ENCODE measurements at regions not wholly inside any gene's neighbourhood (a gene's known extent, or its start where the extent isn't known, plus 50 kb on each side); places are given as distances from the start of the nearest gene placed in this dataset.

DNA sequence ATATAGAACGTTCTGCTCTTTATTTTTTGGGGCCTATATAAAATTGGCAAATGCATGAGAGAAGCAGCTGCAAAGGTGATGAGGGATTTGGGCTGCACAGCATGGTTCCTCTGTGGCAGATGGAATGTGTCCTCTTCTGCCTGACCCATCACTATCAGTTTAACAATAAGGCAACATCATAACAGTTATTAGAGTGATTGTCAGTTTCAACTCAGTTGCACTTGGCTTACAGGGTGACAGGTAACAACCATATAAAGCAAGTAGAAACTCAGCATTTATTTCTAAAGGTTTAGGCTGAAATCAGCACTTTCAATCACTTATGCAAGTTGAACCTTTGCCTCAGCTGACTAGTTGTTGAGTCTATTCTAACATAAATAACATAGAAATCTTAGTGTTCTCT, 935.4 kb upstream of the CHORDC1 start:
- Histone ChIP-seq H3K9me3 (ENCODE audit: control insufficient read depth, insufficient read depth, low read length) (no peaks in the 10 kb centered on the region), H3K36me3 (ENCODE audit: control insufficient read depth, insufficient read depth, low read length) (no peaks in the 10 kb centered on the region), H3K27me3 (ENCODE audit: control insufficient read depth, insufficient read depth, low read length) (no peaks in the 10 kb centered on the region), H3K4me3 (ENCODE audit: low read length) (no peak overlapping the region), H3K27ac (ENCODE audit: low read length) (no peak overlapping the region), H3K4me1 (ENCODE audit: control insufficient read depth, insufficient read depth, low read length) (no peaks in the 10 kb centered on the region)
- Mint-ChIP-seq H3K9me3 (peaks cover 7 to 11% of the 10 kb centered on the region in 2 donors), H3K27me3 (ENCODE audit: low read depth in 2 of 2) (no peaks in the 10 kb centered on the region), H3K4me1 (no peaks in the 10 kb centered on the region), H3K36me3 (no peaks in the 10 kb centered on the region), H3K27ac (no peak overlapping the region), H3K4me3 (no peak overlapping the region)
- intact Hi-C loops (cut with micrococcal nuclease): no loop called here
- WGBS (ENCODE audit: insufficient coverage): 71% methylated on average over 1 of the region's 1 CpG
- ATAC-seq: no peak
- TF ChIP-seq CTCF (IDR thresholded peaks at IDR 0.05): no peak
- DNase-seq: no peak

DNA sequence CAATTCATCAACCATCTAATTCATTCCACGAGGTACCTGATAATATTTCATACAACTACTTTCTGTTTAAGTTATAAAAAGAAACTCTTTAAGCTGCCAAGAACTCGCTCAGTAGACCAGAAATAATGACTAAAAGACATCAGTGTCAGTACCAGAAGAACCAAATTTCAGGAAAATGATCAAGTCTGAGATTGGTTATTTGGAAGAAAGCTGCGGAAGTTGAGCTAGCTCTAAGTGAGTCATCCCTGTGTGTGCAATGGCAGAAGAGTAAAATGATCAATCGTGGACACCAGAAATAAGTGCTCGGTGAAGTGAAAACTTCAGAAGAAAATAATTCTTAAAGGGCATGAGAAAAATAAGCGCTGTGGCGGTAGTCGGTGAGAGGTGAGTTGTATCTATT, 933.2 kb upstream of the CHORDC1 start:
- H3K36me3 ChIP-seq (ENCODE audit: control insufficient read depth, insufficient read depth, low read length): no peaks in the 10 kb centered on the region
- Mint-ChIP-seq H3K27ac (no peak overlapping the region), H3K4me1 (no peaks in the 10 kb centered on the region), H3K36me3 (no peaks in the 10 kb centered on the region), H3K27me3 (ENCODE audit: low read depth in 2 of 2) (no peaks in the 10 kb centered on the region), H3K4me3 (no peak overlapping the region), H3K9me3 (peaks cover 16 to 18% of the 10 kb centered on the region in 2 donors)
- DNase-seq (no peak), ATAC-seq (no peak)
- intact Hi-C loops (cut with micrococcal nuclease): no loop called here
- TF ChIP-seq CTCF (IDR thresholded peaks at IDR 0.05): no peak
- 77% methylated on average over 5 of the region's 8 CpGs for WGBS (ENCODE audit: insufficient coverage)
- no peak overlapping the region for H3K4me3 ChIP-seq (ENCODE audit: low read length)
- no peak overlapping the region for H3K27ac ChIP-seq (ENCODE audit: low read length)
- no peaks in the 10 kb centered on the region for H3K4me1 ChIP-seq (ENCODE audit: control insufficient read depth, insufficient read depth, low read length)
- no peaks in the 10 kb centered on the region for H3K27me3 ChIP-seq (ENCODE audit: control insufficient read depth, insufficient read depth, low read length)
- H3K9me3 ChIP-seq (ENCODE audit: control insufficient read depth, insufficient read depth, low read length): peaks cover 3% of the 10 kb centered on the region

DNA sequence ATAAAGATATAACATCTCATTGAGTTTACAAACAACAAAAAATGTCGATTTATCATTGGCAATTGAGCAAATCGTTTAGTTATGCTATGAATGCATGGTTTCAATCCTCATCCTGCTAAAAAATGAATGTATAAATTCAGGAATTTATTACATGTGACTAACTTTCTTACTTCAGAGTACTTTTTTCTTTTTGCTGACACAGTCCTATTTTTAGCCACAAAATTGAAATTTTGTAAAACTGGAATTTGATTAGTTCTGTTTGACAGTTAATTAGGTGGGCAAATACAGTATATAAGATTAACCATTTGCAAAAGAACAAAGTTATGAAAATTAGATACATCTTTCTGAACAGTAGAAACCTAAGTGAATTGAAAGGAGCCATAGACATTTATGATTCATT, 925.0 kb upstream of the CHORDC1 start:
- no peaks in the 10 kb centered on the region for H3K27me3 Mint-ChIP-seq (ENCODE audit: low read depth in 2 of 2)
- no peaks in the 10 kb centered on the region for H3K4me1 ChIP-seq (ENCODE audit: control insufficient read depth, insufficient read depth, low read length)
- H3K9me3 Mint-ChIP-seq: peaks cover 21 to 35% of the 10 kb centered on the region in 2 donors
- no CpG with 5 or more reads among the region's 2 CpGs for WGBS (ENCODE audit: insufficient coverage)
- no peak overlapping the region for H3K4me3 Mint-ChIP-seq
- intact Hi-C loops (cut with micrococcal nuclease): no loop called here
- no peak overlapping the region for H3K4me3 ChIP-seq (ENCODE audit: low read length)
- H3K9me3 ChIP-seq (ENCODE audit: control insufficient read depth, insufficient read depth, low read length): peaks cover 3% of the 10 kb centered on the region
- H3K36me3 Mint-ChIP-seq: no peaks in the 10 kb centered on the region
- no peak overlapping the region for H3K27ac ChIP-seq (ENCODE audit: low read length)
- DNase-seq: no peak
- no peak for ATAC-seq
- TF ChIP-seq CTCF (IDR thresholded peaks at IDR 0.05): no peak
- no peaks in the 10 kb centered on the region for H3K36me3 ChIP-seq (ENCODE audit: control insufficient read depth, insufficient read depth, low read length)
- H3K27ac Mint-ChIP-seq: no peak overlapping the region
- H3K4me1 Mint-ChIP-seq: no peaks in the 10 kb centered on the region
- H3K27me3 ChIP-seq (ENCODE audit: control insufficient read depth, insufficient read depth, low read length): no peaks in the 10 kb centered on the region

GRCh38 chr11:91141655-91142054, 918.8 kb upstream of the CHORDC1 start:
- no peak overlapping the region for H3K27ac ChIP-seq (ENCODE audit: low read length)
- no peak overlapping the region for H3K4me3 ChIP-seq (ENCODE audit: low read length)
- Mint-ChIP-seq H3K9me3 (peaks cover 16 to 26% of the 10 kb centered on the region in 2 donors), H3K4me1 (no peaks in the 10 kb centered on the region), H3K4me3 (no peak overlapping the region), H3K27ac (no peak overlapping the region), H3K27me3 (ENCODE audit: low read depth in 2 of 2) (no peaks in the 10 kb centered on the region), H3K36me3 (no peaks in the 10 kb centered on the region)
- DNase-seq (no peak), ATAC-seq (no peak)
- no peak for TF ChIP-seq CTCF (IDR thresholded peaks at IDR 0.05)
- intact Hi-C loops (cut with micrococcal nuclease): no loop called here
- H3K36me3 ChIP-seq (ENCODE audit: control insufficient read depth, insufficient read depth, low read length): no peaks in the 10 kb centered on the region
- H3K27me3 ChIP-seq (ENCODE audit: control insufficient read depth, insufficient read depth, low read length): no peaks in the 10 kb centered on the region
- no peaks in the 10 kb centered on the region for H3K9me3 ChIP-seq (ENCODE audit: control insufficient read depth, insufficient read depth, low read length)
- 89% methylated on average over 1 of the region's 3 CpGs for WGBS (ENCODE audit: insufficient coverage)
- H3K4me1 ChIP-seq (ENCODE audit: control insufficient read depth, insufficient read depth, low read length): no peaks in the 10 kb centered on the region

All from natural killer cell (primary cell).